Nephron (organoid): ENCODE measurements at regions not wholly inside any gene's neighbourhood (a gene's known extent, or its start where the extent isn't known, plus 50 kb on each side); places are given as distances from the start of the nearest gene placed in this dataset.

Experiments
- H3K27ac Mint-ChIP-seq, 3 experiments: 2 replicates each; pipeline ENCODE4 v1.8.0; 2020; ENCODE audit warnings: mixed read lengths in 3 of 3, mild to moderate bottlenecking in 2 of 3, moderate library complexity in 1 of 3
- H3K27me3 Mint-ChIP-seq: 2 replicates; pipeline ENCODE4 v1.8.0; 2021; ENCODE audit warnings: low read depth, mild to moderate bottlenecking, moderate library complexity, mixed read lengths
- H3K36me3 Mint-ChIP-seq: 2 replicates; pipeline ENCODE4 v1.8.0; 2020; ENCODE audit warnings: low read depth, mixed read lengths
- H3K4me1 Mint-ChIP-seq: 2 replicates; pipeline ENCODE4 v1.8.0; 2020; ENCODE audit warnings: mixed read lengths
- H3K4me3 Mint-ChIP-seq, 3 experiments: 2 replicates each; pipeline ENCODE4 v1.8.0; 2020; ENCODE audit warnings: mild to moderate bottlenecking in 3 of 3, mixed read lengths in 3 of 3, moderate library complexity in 2 of 3
- H3K9me3 Mint-ChIP-seq: 2 replicates; pipeline ENCODE4 v1.8.0; 2020; ENCODE audit warnings: mixed read lengths
- TF ChIP-seq, protein P1 (sequence below), 3 experiments: fragments of 200-600 bp; sonication (generic); IDR thresholded peaks; one replicate each; pipeline ENCODE4 v1.5.0; 2021; ENCODE audit warnings: antibody characterized with exemption in 3 of 3; ENCODE audit not compliant: unreplicated experiment in 3 of 3

DNA sequence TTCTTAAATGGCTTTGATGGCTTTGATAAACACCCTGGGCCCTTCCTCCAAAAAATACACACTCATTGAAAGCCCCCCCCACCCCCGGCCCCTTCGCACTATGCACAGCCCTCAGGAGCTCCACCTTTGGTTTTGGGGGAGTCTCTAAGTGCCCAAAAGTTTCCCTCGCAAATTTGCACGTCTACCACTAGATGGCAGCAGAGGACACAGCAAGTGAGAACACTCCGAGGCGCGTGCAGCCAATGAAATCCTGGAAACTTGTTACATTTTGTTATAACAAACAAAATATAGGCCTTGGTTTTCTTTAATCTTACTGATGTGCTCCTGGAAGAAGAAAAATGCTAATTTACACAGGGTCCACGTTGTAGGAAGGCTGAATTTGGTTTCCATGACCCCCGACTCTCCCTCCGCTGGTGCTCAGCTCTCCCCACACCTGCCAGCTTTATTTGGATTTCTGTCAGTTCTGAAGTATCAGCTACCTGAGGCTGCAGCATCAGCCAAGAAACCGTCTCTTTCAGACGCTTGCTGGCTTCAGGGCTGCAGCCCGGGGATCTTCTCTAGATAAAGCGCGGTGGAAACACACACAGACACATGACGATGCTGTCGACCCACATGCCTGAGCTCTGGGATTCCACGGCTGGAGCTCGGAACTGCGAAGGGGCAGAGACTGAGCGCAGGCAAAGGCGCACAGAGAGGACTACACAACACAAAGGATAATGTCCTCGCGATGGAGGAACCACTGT, 148.3 kb upstream of the RPS6KA2 start:
- no peak overlapping the region for H3K27ac Mint-ChIP-seq
- no peaks in the 10 kb centered on the region for H3K9me3 Mint-ChIP-seq
- H3K4me3 Mint-ChIP-seq, result no peak overlapping the region
- no peaks in the 10 kb centered on the region for H3K4me1 Mint-ChIP-seq
- no peaks in the 10 kb centered on the region for H3K36me3 Mint-ChIP-seq
- TF ChIP-seq, protein P1, sequence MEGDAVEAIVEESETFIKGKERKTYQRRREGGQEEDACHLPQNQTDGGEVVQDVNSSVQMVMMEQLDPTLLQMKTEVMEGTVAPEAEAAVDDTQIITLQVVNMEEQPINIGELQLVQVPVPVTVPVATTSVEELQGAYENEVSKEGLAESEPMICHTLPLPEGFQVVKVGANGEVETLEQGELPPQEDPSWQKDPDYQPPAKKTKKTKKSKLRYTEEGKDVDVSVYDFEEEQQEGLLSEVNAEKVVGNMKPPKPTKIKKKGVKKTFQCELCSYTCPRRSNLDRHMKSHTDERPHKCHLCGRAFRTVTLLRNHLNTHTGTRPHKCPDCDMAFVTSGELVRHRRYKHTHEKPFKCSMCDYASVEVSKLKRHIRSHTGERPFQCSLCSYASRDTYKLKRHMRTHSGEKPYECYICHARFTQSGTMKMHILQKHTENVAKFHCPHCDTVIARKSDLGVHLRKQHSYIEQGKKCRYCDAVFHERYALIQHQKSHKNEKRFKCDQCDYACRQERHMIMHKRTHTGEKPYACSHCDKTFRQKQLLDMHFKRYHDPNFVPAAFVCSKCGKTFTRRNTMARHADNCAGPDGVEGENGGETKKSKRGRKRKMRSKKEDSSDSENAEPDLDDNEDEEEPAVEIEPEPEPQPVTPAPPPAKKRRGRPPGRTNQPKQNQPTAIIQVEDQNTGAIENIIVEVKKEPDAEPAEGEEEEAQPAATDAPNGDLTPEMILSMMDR (IDR thresholded peaks at IDR 0.05; ENCODE audit: unreplicated experiment in 3 of 3), result peak; percentile 73 to 88 (median 82)
- H3K27me3 Mint-ChIP-seq, result peaks cover 40% of the 10 kb centered on the region

- H3K27me3 Mint-ChIP-seq, result peaks cover 40% of the 10 kb centered on the region
- no peaks in the 10 kb centered on the region for H3K9me3 Mint-ChIP-seq
- H3K4me1 Mint-ChIP-seq, result no peaks in the 10 kb centered on the region
- H3K36me3 Mint-ChIP-seq, result no peaks in the 10 kb centered on the region
- TF ChIP-seq, protein P1 (IDR thresholded peaks at IDR 0.05; ENCODE audit: unreplicated experiment in 3 of 3), result no peak
- no peak overlapping the region for H3K27ac Mint-ChIP-seq
- H3K4me3 Mint-ChIP-seq, result no peak overlapping the region
These were observed 147.7 kb upstream of the RPS6KA2 start for GRCh38 chr6:166774770-166775169.

GRCh38 chr6:166774292-166774691, 147.2 kb upstream of the RPS6KA2 start:
- Mint-ChIP-seq H3K27ac (no peak overlapping the region), H3K4me3 (no peak overlapping the region), H3K4me1 (no peaks in the 10 kb centered on the region), H3K27me3 (peaks cover 40% of the 10 kb centered on the region), H3K9me3 (no peaks in the 10 kb centered on the region), H3K36me3 (no peaks in the 10 kb centered on the region)
- TF ChIP-seq, protein P1 (IDR thresholded peaks at IDR 0.05; ENCODE audit: unreplicated experiment in 3 of 3), result no peak

- H3K9me3 Mint-ChIP-seq, result no peaks in the 10 kb centered on the region
- no peaks in the 10 kb centered on the region for H3K4me1 Mint-ChIP-seq
- TF ChIP-seq, protein P1 (IDR thresholded peaks at IDR 0.05; ENCODE audit: unreplicated experiment in 3 of 3), result no peak
- no peak overlapping the region for H3K27ac Mint-ChIP-seq
- H3K27me3 Mint-ChIP-seq, result peaks cover 40% of the 10 kb centered on the region
- no peaks in the 10 kb centered on the region for H3K36me3 Mint-ChIP-seq
- no peak overlapping the region for H3K4me3 Mint-ChIP-seq
These were observed 145.5 kb upstream of the RPS6KA2 start for GRCh38 chr6:166772518-166772917.

GRCh38 chr6:166771701-166772100, 144.7 kb upstream of the RPS6KA2 start:
- TF ChIP-seq, protein P1 (IDR thresholded peaks at IDR 0.05; ENCODE audit: unreplicated experiment in 3 of 3), result no peak
- Mint-ChIP-seq H3K27ac (no peak overlapping the region), H3K36me3 (no peaks in the 10 kb centered on the region), H3K27me3 (peaks cover 32% of the 10 kb centered on the region), H3K4me1 (no peaks in the 10 kb centered on the region), H3K9me3 (no peaks in the 10 kb centered on the region), H3K4me3 (no peak overlapping the region)
